Skin epidermis (tissue), 12 donors: ENCODE measurements at regions not wholly inside any gene's neighbourhood (a gene's known extent, or its start where the extent isn't known, plus 50 kb on each side); places are given as distances from the start of the nearest gene placed in this dataset.
"Not testable (repeated sequence)": the region's sequence is repeated elsewhere in the genome, so short reads cannot be mapped to it uniquely, and the experiment has no call there.

Experiments
- H3K27ac ChIP-seq, 21 experiments: fragments of 200-600 bp; sonication (generic) in 11 of 21; one replicate each; pipeline ENCODE4 v1.5.0; 2020; ENCODE audit warnings: mild to moderate bottlenecking in 3 of 21, inconsistent platforms in 2 of 21, moderate library complexity in 2 of 21
- H3K4me3 ChIP-seq, 7 experiments: fragments of 200-600 bp; sonication (generic) in 2 of 7; one replicate each; pipeline ENCODE4 v1.5.0; 2020; ENCODE audit warnings: inconsistent platforms in 2 of 7, mild to moderate bottlenecking in 2 of 7, moderate library complexity in 1 of 7

DNA sequence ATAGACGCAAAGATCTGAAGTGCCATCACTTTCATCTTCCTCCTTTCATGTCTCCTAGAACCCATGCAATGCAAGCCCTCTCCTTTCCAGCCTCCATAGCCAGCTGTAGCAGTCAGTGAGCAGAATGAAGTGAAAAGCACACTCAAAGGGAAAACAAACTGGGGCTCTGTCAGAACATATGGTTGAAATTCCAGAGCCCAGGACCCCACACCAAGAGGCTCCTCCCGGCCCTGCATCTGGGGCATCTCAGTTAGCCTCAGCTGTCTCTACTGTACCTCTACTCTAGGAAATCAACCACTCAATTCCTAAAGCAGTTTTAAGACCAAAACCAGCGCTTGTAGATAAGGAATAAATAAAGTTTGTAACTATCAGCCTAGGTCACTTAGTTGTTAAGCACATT, 73.8 kb upstream of the P3H2 start:
- no peak overlapping the region for H3K4me3 ChIP-seq

DNA sequence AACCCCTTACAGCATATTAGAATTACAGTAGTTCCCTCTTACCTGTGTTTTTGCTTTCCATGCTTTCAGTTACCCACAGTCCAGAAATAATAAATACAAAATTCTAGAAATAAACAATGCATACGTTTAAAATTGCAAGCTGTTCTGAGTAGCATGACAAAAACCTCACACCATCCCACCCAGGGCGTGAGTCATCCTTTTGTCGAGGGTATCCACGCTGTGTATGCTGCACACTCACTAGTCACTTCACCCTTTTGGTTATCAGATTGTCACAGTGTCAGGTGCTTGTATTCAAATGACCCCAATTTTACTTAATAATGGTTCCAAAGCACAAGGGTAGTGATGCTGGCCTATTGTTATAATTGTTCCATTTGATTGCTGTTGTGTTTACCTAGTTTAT, 72.5 kb upstream of the P3H2 start:
- H3K4me3 ChIP-seq: no peak overlapping the region
- H3K27ac ChIP-seq: no peak overlapping the region

More for the DNA sequence above, 73.8 kb upstream of the P3H2 start:
- H3K27ac ChIP-seq: no peak overlapping the region

DNA sequence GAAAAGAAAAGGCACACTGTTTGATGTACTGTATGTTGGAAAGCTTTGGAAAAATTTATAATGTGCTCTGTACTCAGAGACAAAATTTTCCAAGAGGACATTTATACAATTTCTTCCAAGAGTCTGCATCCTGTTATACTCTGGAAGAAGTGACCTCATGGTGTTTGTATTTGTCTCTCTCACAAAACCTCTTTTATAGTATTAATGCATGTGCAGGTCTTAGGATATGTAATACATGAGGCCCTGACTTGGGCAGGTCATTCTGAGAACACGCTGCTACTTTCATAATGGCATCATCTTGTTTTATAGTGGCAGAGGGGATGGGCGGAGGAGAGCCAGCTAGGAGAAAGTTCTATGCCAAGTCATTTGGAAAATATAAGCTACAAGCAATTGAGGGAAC, 72.0 kb upstream of the P3H2 start:
- H3K27ac ChIP-seq: no peak overlapping the region

DNA sequence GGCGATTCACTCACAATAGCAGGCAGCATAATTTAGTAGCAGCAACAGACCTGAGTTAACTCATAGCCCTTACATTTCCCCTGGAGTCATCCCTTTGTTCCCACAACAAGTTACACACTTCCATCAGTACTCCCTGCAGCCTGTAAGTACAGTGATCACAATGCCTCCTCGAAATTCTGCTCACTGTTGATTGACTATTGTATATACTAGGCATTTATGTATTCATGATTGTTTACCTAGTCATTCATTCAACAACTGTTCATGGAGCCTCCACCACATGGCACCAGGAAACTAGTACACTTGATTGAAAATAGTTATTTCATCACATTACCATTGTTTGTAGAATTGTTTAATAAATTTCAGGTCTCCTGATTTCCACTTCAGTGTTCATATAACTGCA, 71.4 kb upstream of the P3H2 start:
- Histone ChIP-seq H3K4me3 (no peak overlapping the region), H3K27ac (no peak overlapping the region)

More for the DNA sequence above, 72.0 kb upstream of the P3H2 start:
- no peak overlapping the region for H3K4me3 ChIP-seq

DNA sequence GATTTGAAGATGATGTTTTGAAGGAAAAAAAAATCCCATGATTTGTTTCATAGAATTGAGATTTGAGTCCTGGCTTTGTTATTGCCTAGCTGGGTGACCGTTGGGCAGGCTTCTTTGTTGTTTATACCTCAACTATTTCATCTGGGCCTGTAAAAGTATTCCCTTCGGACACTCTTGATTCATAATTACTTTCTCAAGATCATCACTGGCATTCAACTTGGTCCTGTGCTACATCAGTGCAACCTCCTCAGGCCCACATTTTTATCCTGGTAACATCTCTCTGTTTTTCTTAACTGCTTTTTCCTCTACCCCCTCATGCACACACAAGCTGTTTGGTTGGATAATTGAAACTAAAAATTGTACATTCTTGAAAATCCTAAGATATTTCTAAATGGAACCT, 67.5 kb upstream of the P3H2 start:
- no peak overlapping the region for H3K27ac ChIP-seq
- H3K4me3 ChIP-seq: no peak overlapping the region

DNA sequence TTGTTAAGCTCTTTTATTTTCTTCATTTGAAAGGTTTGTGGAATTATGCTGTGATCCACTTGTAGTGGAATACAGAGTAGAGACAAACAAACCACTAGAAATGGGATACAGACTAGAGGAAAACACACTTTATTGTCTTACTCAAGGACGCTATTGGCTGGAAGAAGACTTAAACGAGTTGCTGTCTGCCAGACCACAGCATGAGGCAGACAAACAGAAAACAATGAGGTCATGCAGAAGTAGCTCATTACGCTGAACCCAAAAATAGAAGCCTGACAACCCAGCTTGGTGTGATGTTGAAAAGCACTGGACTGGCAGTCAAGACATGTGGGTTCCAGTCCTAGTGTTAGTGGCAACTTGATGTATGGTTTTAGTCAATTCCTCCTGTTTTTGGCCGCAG, 62.4 kb upstream of the P3H2 start:
- Histone ChIP-seq H3K27ac (peak overlapping the region in 1 of 21 experiments; percentile 24), H3K4me3 (no peak overlapping the region)

DNA sequence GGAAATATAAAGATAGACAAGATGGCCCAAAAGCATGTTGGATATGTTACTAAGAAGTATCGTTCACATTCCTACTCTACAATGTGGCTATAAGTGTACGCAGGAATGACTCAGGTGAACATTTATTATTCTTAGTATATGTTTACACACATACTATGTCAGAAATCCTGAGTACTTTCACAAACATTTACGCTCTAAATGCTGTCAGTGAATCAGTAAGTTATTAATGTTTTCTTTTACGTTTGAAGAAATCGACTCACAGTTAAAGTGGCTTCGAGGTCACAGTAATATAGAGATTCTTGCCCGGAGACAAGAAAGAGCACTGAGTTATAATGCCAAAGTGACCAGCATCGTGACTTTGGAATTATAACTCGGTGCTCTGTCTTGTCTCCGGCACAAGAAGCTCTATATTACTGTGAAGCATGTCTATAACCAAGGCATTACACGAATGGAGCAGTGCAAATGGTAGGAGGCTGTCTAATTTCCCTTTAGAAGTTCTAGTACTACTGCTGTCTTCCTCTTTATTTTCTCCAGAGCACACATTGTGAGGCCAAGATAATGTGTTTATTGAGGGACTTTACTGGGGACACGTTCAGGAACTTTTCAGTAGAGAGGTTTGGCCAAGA, 61.8 kb upstream of the P3H2 start:
- H3K4me3 ChIP-seq: no peak overlapping the region
- H3K27ac ChIP-seq: peak overlapping the region in 1 of 21 experiments; percentile 24

DNA sequence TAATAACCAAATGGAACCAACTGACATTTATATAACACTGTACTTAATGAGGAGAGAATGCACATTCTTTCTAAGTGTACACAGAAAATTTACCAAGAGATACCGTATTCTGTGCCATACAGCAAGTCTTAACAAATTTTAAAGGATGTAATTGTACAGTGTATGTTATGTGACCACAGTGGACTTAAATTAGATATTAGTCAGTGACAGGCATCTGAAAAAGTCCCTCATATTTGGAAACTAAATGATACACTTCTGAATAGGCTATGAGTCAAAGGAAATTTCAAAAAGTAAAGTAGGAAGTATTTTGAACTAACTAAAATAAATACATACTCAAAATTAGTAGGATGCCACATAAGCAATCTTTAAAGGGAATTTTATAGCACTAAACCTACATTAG, 59.6 kb upstream of the P3H2 start:
- Histone ChIP-seq H3K4me3 (no peak overlapping the region), H3K27ac (no peak overlapping the region)

DNA sequence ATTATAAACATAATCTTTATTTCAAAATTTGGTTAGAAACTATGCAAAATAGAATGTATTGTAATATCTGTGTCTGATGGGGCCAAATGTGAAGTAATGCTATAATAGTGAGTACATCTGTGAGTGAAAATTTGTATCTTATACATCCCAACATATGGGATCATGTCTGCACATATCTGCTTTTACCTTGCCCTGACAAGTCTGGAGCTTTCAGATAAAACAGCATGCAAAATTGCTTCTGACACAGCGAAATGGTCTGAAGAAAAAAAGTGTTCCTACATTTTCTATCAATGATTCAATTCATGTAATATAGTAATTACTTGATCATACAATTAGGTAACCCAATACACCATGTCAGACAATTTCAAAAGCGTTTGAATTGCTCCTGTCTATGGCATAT, 58.1 kb upstream of the P3H2 start:
- Histone ChIP-seq H3K4me3 (no peak overlapping the region), H3K27ac (no peak overlapping the region)

DNA sequence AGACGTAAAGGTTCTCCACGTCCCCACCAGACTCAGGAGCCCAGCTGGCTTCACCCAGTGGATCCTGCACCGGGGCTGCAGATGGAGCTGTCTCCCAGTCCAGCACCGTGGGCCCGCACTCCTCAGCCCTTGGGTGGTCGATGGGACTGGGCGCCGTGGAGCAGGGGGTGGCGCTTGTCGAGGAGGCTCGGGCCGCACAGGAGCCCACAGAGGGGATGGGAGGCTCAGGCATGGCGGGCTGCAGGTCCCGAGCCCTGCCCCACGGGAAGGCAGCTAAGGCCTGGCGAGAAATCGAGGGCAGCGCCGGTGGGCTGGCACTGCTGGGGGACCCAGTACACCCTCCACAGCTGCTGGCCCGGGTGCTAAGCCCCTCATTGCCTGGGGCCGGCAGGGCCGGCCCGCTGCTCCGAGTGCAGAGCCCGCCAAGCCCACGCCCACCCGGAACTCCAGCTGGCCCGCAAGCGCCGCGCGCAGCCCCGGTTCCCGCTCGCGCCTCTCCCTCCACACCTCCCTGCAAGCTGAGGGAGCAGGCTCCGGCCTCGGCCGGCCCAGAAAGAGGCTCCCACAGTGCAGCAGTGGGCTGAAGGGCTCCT, 56.3 kb upstream of the P3H2 start:
- H3K27ac ChIP-seq, H3K4me3 ChIP-seq: not testable (repeated sequence)

DNA sequence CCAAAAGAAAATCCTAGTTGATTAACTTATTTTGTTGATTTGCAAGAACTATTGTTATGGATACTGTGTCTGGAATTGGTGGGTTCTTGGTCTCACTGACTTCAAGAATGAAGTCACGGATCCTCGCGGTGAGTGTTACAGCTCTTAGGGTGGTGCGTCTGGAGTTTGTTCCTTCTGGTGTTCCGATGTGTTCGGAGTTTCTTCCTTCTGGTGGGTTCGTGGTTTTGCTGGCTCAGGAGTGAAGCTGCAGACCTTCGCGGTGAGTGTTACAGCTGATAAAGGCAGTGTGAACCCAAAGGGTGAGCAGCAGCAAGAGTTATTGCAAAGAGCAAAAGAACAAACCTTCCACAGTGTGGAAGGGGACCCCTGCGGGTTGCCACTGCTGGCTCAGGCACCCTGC, 55.4 kb upstream of the P3H2 start:
- not testable (repeated sequence) for H3K27ac ChIP-seq, H3K4me3 ChIP-seq

DNA sequence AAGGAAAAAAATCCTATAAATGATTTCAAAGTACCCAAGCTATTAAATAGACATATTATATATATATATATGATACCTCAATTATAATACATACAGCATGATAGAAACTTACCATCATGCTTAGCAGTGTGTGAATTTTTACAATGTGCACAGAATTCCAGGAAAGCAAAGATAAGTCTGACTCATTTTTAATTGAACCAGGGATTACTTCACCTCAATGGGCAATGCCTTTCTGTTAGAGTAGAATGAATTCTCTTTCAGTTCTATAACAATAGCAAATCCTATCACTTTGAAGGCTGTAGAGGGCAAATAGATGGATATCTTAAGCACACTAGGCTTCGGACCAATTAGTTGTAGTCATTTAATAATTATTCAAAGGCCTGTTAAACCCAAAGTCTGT, 54.8 kb upstream of the P3H2 start:
- Histone ChIP-seq H3K27ac (no peak overlapping the region), H3K4me3 (no peak overlapping the region)

DNA sequence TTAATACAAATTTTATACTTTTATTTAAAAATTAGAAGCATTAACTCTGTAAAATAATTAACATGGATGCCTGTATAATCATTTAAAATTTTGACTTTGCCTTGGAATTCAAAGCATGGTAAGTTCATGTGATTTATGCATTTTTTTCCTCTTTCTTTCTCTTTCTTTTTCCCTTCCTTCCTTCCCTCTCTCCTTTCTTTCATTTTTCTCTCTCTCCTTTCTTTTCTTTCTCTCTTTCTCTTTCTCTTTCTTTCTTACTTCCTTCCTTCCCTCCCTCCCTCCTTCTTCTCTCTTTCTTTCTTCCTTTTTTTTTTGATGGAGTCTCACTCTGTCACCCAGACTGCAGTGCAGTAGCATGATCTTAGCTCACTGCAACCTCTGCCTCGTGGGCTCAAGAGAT, 53.8 kb upstream of the P3H2 start:
- H3K4me3 ChIP-seq: no peak overlapping the region
- H3K27ac ChIP-seq: no peak overlapping the region

DNA sequence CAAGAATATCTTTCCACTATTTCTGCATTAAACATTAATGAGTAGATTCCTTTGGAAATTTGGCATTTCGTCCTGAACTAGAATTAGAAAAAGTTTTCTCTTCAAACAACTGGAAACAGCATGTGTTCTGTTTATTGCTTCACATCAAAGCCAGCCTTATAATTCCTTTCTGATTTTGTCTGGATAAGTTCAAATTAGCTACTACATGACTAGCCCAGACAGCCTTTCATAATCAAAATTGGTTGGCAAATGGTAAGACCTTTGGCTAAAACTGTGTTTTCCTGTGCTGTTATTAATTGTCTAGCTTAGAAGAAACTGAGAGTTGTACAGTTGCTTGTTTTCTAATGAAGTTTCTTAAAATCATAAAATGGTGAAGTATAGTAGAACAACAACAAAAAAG, 52.7 kb upstream of the P3H2 start:
- no peak overlapping the region for H3K4me3 ChIP-seq
- no peak overlapping the region for H3K27ac ChIP-seq

DNA sequence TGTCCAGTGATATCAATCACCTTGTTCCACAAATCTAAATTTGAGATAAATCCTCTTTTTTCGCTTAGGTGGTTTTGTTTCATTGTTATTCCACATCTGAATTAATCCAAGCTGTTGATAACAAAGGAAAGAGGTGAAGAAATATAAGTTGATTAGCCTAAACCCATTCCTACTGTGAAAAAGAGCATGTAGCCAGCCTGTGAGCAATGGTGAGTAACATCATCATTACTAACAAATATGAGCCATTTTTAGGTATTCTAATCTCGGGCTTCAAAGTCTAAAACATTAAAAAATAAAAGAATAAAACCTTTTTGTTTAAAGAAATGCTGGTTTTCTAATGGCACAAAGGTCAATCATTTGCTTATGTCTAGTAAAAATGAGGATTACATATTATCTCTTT, 52.1 kb upstream of the P3H2 start:
- H3K4me3 ChIP-seq: no peak overlapping the region
- H3K27ac ChIP-seq: no peak overlapping the region
